ENCODE measurements at regions not wholly inside any gene's neighbourhood (a gene's known extent, or its start where the extent isn't known, plus 50 kb on each side); places are given as distances from the start of the nearest gene placed in this dataset.

DNA sequence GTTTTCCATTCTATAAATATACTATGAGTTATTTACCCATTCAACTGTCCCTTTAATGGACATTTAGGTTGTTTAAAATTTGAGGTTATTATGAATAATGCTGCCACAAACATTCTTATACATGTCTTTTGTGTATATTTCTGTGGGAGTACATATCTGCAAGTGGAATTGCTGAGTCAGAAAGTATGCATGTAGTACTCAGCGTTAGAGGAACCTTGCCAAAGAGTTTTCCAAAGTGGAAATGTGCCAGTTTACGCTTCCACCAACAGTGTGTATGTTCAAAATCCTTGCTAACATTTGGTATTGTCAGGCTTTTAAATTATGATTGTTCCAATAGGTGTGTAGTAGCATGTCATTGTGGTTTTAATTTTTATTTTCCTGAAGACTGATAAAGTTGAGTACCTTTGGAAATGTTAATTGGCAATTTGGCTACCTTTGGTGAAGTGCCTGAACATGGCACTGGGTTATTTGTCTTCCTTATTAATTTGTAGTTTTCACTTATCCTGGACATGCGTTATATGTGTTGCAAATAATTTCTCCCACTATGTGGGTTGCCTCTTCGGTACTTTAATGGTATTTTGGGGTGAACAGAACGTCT is 341.2 kb downstream of the CD83 start:
- DNase-seq (ENCODE audit: low spot score in 2 of 2) = no peak
- H3K9me3 ChIP-seq = no peaks in the 10 kb centered on the region
- TF ChIP-seq, protein P1, sequence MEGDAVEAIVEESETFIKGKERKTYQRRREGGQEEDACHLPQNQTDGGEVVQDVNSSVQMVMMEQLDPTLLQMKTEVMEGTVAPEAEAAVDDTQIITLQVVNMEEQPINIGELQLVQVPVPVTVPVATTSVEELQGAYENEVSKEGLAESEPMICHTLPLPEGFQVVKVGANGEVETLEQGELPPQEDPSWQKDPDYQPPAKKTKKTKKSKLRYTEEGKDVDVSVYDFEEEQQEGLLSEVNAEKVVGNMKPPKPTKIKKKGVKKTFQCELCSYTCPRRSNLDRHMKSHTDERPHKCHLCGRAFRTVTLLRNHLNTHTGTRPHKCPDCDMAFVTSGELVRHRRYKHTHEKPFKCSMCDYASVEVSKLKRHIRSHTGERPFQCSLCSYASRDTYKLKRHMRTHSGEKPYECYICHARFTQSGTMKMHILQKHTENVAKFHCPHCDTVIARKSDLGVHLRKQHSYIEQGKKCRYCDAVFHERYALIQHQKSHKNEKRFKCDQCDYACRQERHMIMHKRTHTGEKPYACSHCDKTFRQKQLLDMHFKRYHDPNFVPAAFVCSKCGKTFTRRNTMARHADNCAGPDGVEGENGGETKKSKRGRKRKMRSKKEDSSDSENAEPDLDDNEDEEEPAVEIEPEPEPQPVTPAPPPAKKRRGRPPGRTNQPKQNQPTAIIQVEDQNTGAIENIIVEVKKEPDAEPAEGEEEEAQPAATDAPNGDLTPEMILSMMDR (IDR thresholded peaks at IDR 0.05) = no peak
- peaks cover 0 to 8% of the 10 kb centered on the region in 2 donors for H3K4me1 ChIP-seq
- H3K36me3 ChIP-seq = no peaks in the 10 kb centered on the region
- no peaks in the 10 kb centered on the region for H3K27me3 ChIP-seq
- no peak overlapping the region for H3K27ac ChIP-seq
- no peak overlapping the region for H3K4me3 ChIP-seq
- intact Hi-C loops (cut with DNase I) = no loop called here

- Histone ChIP-seq H3K36me3 (no peaks in the 10 kb centered on the region), H3K27ac (no peak overlapping the region), H3K9me3 (no peaks in the 10 kb centered on the region), H3K27me3 (no peaks in the 10 kb centered on the region), H3K4me3 (no peak overlapping the region), H3K4me1 (peaks cover 0 to 8% of the 10 kb centered on the region in 2 donors)
- TF ChIP-seq, protein P1 (IDR thresholded peaks at IDR 0.05) = no peak
- intact Hi-C loops (cut with DNase I) = no loop called here
- no peak for DNase-seq (ENCODE audit: low spot score in 2 of 2)
Observed at GRCh38 chr6:14459315-14459714, 341.7 kb downstream of the CD83 start.

- TF ChIP-seq, protein P1 (IDR thresholded peaks at IDR 0.05) = no peak
- Histone ChIP-seq H3K27ac (no peak overlapping the region), H3K9me3 (no peaks in the 10 kb centered on the region), H3K27me3 (no peaks in the 10 kb centered on the region), H3K36me3 (no peaks in the 10 kb centered on the region), H3K4me3 (no peak overlapping the region), H3K4me1 (peaks cover 0 to 4% of the 10 kb centered on the region in 2 donors)
- intact Hi-C loops (cut with DNase I) = no loop called here
- no peak for DNase-seq (ENCODE audit: low spot score in 2 of 2)
Observed at GRCh38 chr6:14460556-14460955, 343.0 kb downstream of the CD83 start.

DNA sequence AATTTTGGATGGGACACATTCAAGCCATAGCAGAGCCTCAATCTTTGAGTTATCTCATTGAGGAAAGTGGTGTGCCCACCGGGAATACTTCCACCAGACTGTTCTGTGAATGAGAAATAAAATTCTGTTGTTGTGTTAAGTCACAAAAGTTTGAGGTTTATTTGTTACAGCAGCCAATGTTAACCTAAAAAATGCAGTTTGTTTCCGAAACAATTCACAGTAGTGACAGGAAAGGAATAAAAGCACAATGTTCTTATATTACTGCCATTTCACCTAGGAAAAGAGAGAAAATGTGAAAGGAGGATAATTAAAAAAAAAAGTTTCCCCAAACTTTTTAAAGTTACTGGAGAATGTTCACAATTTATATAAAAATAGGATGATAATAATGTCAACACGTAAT is 344.6 kb downstream of the CD83 start:
- H3K36me3 ChIP-seq = no peaks in the 10 kb centered on the region
- intact Hi-C loops (cut with DNase I) = no loop called here
- H3K27ac ChIP-seq = no peak overlapping the region
- H3K4me3 ChIP-seq = no peak overlapping the region
- no peaks in the 10 kb centered on the region for H3K27me3 ChIP-seq
- H3K4me1 ChIP-seq = no peaks in the 10 kb centered on the region
- DNase-seq (ENCODE audit: low spot score in 2 of 2) = no peak
- TF ChIP-seq, protein P1 (IDR thresholded peaks at IDR 0.05) = no peak
- H3K9me3 ChIP-seq = no peaks in the 10 kb centered on the region

DNA sequence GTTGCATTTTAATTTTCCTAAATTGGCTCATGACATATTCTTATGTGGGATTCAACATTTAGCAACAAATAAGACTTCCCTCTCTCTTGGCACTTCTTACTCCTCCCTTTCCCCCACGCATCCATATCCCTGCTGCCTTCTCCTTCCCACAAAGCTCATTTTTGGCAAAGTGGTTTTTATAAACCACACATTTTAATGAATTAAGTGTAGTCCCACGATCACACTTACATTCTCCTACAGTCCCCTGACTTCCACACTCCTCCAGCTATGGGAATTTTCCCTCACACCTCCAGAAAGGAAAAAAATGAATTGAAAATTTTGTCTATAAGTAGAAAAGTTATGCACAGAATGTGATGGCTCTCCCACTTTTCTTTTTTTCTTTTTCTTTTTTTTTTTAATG is 345.0 kb downstream of the CD83 start:
- Histone ChIP-seq H3K27ac (no peak overlapping the region), H3K4me3 (no peak overlapping the region), H3K27me3 (no peaks in the 10 kb centered on the region), H3K9me3 (no peaks in the 10 kb centered on the region), H3K4me1 (no peaks in the 10 kb centered on the region), H3K36me3 (no peaks in the 10 kb centered on the region)
- TF ChIP-seq, protein P1 (IDR thresholded peaks at IDR 0.05) = no peak
- no peak for DNase-seq (ENCODE audit: low spot score in 2 of 2)
- intact Hi-C loops (cut with DNase I) = no loop called here

DNA sequence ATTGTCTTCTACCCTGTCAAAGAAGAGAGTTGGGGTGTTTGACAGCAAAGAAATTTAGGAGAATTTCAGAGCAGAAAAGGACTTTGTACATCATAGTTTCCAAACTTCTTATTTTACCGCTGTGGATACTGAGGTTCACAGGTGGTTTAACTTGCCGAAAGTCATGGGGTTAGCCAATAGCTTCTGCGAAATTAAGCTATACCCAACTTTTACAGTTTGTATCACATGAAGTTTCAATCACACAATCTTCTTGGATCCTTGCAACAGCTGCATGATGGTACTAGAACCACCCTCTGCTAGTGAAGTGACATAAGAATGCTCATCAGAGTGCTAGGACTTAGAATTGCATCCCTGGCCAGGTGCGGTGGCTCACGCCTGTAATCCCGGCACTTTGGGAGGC is 345.5 kb downstream of the CD83 start:
- Histone ChIP-seq H3K4me3 (no peak overlapping the region), H3K27me3 (no peaks in the 10 kb centered on the region), H3K4me1 (no peaks in the 10 kb centered on the region), H3K36me3 (no peaks in the 10 kb centered on the region), H3K9me3 (no peaks in the 10 kb centered on the region), H3K27ac (no peak overlapping the region)
- DNase-seq (ENCODE audit: low spot score in 2 of 2) = no peak
- TF ChIP-seq, protein P1 (IDR thresholded peaks at IDR 0.05) = no peak
- intact Hi-C loops (cut with DNase I) = no loop called here
